Caco-2 (cell line): ENCODE measurements at regions not wholly inside any gene's neighbourhood (a gene's known extent, or its start where the extent isn't known, plus 50 kb on each side); places are given as distances from the start of the nearest gene placed in this dataset.

ENCODE experiments used
- BruUV-seq: library from RNA; stranded (reverse); fragments of 400-500 nt; replicated peaks from 2 replicates; lab custom pipeline; 2021; lab: Mats Ljungman, UMichigan
- CTCF ChIA-PET: fragments of 300-600 bp; sonication (Branson Sonifier 250); formaldehyde crosslinking; loops from one replicate; lab custom pipeline; 2022; ENCODE audit warnings: antibody characterized with exemption; lab: Charles Lee
- POLR2A ChIA-PET: fragments of 300-600 bp; sonication (Branson Sonifier 250); formaldehyde crosslinking; loops from one replicate; lab custom pipeline; 2022; ENCODE audit warnings: antibody characterized with exemption; lab: Charles Lee
- DNase-seq, 2 experiments: peaks; one replicate each; pipeline versions ENCODE4 v3.0.0 to v3.0.0-alpha.2; 2020 to 2022
- H3K27me3 ChIP-seq: replicated peaks from 2 replicates; pipeline ENCODE4 v1.6.0; 2011; ENCODE audit warnings: low read length; ENCODE audit not compliant: control insufficient read depth, insufficient read depth
- H3K36me3 ChIP-seq: 2 replicates; pipeline ENCODE4 v1.5.1; 2011; ENCODE audit warnings: low read length; ENCODE audit not compliant: control insufficient read depth, insufficient read depth
- H3K4me1 ChIP-seq: fragments of 250-450 bp; sonication (Bioruptor Pico); 2 replicates; pipeline ENCODE4 v1.5.1; 2020; ENCODE audit warnings: mild to moderate bottlenecking
- H3K4me3 ChIP-seq: 2 replicates; pipeline ENCODE4 v1.5.1; 2011; ENCODE audit warnings: low read depth, mild to moderate bottlenecking, control low read depth, low read length
- H3K9me3 ChIP-seq: fragments of 250-450 bp; sonication (Bioruptor Pico); 2 replicates; pipeline ENCODE4 v1.5.1; 2020; ENCODE audit warnings: mild to moderate bottlenecking, moderate library complexity
- H3K27ac Mint-ChIP-seq: one replicate; pipeline ENCODE4 v1.8.0; 2022; ENCODE audit warnings: mixed read lengths; ENCODE audit not compliant: unreplicated experiment
- H3K27me3 Mint-ChIP-seq: one replicate; pipeline ENCODE4 v1.8.0; 2022; ENCODE audit warnings: mixed read lengths; ENCODE audit not compliant: insufficient read depth, unreplicated experiment
- H3K36me3 Mint-ChIP-seq: one replicate; pipeline ENCODE4 v1.8.0; 2022; ENCODE audit warnings: mild to moderate bottlenecking, mixed read lengths; ENCODE audit not compliant: insufficient read depth, unreplicated experiment
- H3K4me1 Mint-ChIP-seq: one replicate; pipeline ENCODE4 v1.8.0; 2022; ENCODE audit warnings: low read depth, mixed read lengths; ENCODE audit not compliant: unreplicated experiment
- H3K4me3 Mint-ChIP-seq: one replicate; pipeline ENCODE4 v1.8.0; 2022; ENCODE audit warnings: mild to moderate bottlenecking, moderate library complexity, mixed read lengths; ENCODE audit not compliant: unreplicated experiment
- H3K9me3 Mint-ChIP-seq: one replicate; pipeline ENCODE4 v1.8.0; 2022; ENCODE audit warnings: mixed read lengths; ENCODE audit not compliant: unreplicated experiment
- intact Hi-C: fragments of 100-400 bp; cut with micrococcal nuclease; formaldehyde crosslinking; loops from one replicate; pipeline ENCODE4 v1.10.0; 2022; ENCODE audit not compliant: unreplicated experiment
- TF ChIP-seq, protein P1 (sequence below), 2 experiments: fragments of 200-600 bp in 1 of 2; IDR thresholded peaks; 1 replicate in 1 of 2; 2 replicates in 1 of 2; pipeline versions ENCODE4 v1.5.1 to v1.8.0; 2011 to 2022; ENCODE audit warnings: antibody characterized with exemption in 1 of 2, control low read depth in 1 of 2, inconsistent platforms in 1 of 2, low read depth in 1 of 2, low read length in 1 of 2, mild to moderate bottlenecking in 1 of 2, moderate library complexity in 1 of 2; ENCODE audit not compliant: insufficient read depth in 1 of 2, severe bottlenecking in 1 of 2, unreplicated experiment in 1 of 2

DNA sequence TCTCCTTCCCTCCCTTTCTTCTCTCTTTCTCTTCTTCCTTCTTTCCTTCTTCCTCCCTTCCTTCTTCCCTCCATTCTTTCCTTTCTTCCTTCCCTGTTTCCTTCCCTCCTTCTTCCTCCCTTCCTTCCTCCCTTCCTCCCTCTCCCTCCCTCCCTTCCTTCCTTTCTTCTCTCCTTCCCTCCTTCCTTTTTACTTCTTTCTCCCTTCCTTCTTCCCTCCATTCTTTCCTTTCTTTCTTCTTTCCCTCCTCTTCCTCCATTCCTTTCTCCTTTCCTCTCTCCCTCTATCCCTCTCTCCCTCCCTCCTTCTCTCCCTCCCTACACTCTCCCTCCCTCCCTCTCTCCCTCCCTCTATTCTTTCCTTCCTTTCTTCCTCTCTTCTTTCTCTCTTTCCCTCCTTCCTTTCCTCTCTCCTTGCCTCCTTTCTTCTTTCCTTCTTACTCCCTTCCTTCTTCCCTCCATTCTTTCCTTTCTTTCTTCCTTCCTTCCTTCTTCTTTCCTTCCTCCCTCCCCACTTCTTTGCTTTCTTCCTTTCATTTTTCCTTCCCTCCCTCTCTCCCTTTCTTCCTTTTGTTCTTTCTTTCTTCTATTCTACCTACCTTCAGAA is 200.4 kb upstream of the SSTR4 start:
- intact Hi-C loops = no loop called here
- no peak overlapping the region for H3K4me3 Mint-ChIP-seq
- no peaks in the 10 kb centered on the region for H3K27me3 ChIP-seq
- H3K4me1 Mint-ChIP-seq = peaks cover 37% of the 10 kb centered on the region
- ChIA-PET CTCF (no interaction called here), POLR2A (no interaction called here)
- no peaks in the 10 kb centered on the region for H3K36me3 ChIP-seq
- no peaks in the 10 kb centered on the region for H3K9me3 ChIP-seq
- H3K27me3 Mint-ChIP-seq = no peaks in the 10 kb centered on the region
- H3K4me3 ChIP-seq = no peak overlapping the region
- BruUV-seq = no TSS peak
- H3K36me3 Mint-ChIP-seq = no peaks in the 10 kb centered on the region
- peaks cover 42% of the 10 kb centered on the region for H3K4me1 ChIP-seq
- TF ChIP-seq, protein P1, sequence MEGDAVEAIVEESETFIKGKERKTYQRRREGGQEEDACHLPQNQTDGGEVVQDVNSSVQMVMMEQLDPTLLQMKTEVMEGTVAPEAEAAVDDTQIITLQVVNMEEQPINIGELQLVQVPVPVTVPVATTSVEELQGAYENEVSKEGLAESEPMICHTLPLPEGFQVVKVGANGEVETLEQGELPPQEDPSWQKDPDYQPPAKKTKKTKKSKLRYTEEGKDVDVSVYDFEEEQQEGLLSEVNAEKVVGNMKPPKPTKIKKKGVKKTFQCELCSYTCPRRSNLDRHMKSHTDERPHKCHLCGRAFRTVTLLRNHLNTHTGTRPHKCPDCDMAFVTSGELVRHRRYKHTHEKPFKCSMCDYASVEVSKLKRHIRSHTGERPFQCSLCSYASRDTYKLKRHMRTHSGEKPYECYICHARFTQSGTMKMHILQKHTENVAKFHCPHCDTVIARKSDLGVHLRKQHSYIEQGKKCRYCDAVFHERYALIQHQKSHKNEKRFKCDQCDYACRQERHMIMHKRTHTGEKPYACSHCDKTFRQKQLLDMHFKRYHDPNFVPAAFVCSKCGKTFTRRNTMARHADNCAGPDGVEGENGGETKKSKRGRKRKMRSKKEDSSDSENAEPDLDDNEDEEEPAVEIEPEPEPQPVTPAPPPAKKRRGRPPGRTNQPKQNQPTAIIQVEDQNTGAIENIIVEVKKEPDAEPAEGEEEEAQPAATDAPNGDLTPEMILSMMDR (IDR thresholded peaks at IDR 0.05; ENCODE audit: insufficient read depth in 1 of 2, low read depth in 1 of 2, low read length in 1 of 2, severe bottlenecking in 1 of 2, unreplicated experiment in 1 of 2) = no peak
- peak overlapping the region; percentile 1 for H3K27ac Mint-ChIP-seq
- no peaks in the 10 kb centered on the region for H3K9me3 Mint-ChIP-seq
- no peak for DNase-seq

DNA sequence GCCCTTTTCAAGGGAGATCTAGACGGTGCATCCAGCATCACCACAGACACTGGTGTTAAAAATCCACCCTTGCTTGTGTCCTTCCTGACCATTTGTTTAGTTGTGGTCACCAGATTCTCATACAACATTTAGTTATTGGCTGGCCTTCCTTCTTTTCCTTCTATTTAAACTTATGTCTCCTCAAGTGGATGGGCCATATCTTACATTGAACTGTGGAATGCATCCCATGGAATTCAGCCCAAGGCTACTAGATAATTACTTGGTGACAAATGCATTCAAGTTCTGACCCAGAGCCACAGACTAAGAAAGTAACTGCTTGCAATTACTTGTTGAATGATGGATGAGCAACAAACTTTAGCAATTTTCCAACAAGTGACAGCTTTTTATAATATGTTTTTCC is 198.9 kb upstream of the SSTR4 start:
- no peak overlapping the region for H3K4me3 Mint-ChIP-seq
- H3K27ac Mint-ChIP-seq = peak overlapping the region; percentile 1
- BruUV-seq = no TSS peak
- H3K36me3 ChIP-seq = no peaks in the 10 kb centered on the region
- TF ChIP-seq, protein P1 (IDR thresholded peaks at IDR 0.05; ENCODE audit: insufficient read depth in 1 of 2, low read depth in 1 of 2, low read length in 1 of 2, severe bottlenecking in 1 of 2, unreplicated experiment in 1 of 2) = no peak
- POLR2A ChIA-PET = no interaction called here
- peaks cover 42% of the 10 kb centered on the region for H3K4me1 ChIP-seq
- no peaks in the 10 kb centered on the region for H3K27me3 Mint-ChIP-seq
- no peaks in the 10 kb centered on the region for H3K36me3 Mint-ChIP-seq
- intact Hi-C loops = no loop called here
- no peaks in the 10 kb centered on the region for H3K9me3 ChIP-seq
- peak in 1 of 2 experiments; percentile 33 for DNase-seq
- no peak overlapping the region for H3K4me3 ChIP-seq
- H3K27me3 ChIP-seq = no peaks in the 10 kb centered on the region
- peaks cover 41% of the 10 kb centered on the region for H3K4me1 Mint-ChIP-seq
- H3K9me3 Mint-ChIP-seq = no peaks in the 10 kb centered on the region
- CTCF ChIA-PET = no interaction called here

DNA sequence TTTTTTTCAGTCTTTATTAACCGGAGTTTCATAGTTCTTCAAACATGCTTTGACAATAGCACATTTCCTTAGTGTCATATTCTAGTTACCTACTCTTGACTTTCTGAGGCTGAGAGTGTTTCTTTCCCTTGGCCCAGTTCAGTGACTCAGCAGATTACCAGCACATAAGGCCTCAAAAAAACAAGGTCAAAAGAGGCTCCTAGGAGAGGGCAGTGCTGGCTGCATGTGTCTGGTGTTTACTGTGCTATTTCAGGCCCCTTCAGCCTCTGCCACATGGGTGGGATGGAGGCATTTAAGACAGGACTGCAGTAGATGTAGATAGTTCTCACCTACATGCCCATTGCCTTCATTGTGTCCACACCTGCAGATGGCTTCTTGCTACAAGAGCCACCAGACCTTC is 198.2 kb upstream of the SSTR4 start:
- Histone ChIP-seq H3K4me3 (no peak overlapping the region), H3K27me3 (no peaks in the 10 kb centered on the region), H3K36me3 (no peaks in the 10 kb centered on the region), H3K9me3 (no peaks in the 10 kb centered on the region), H3K4me1 (peaks cover 42% of the 10 kb centered on the region)
- POLR2A ChIA-PET = no interaction called here
- H3K27me3 Mint-ChIP-seq = no peaks in the 10 kb centered on the region
- TF ChIP-seq, protein P1 (IDR thresholded peaks at IDR 0.05; ENCODE audit: insufficient read depth in 1 of 2, low read depth in 1 of 2, low read length in 1 of 2, severe bottlenecking in 1 of 2, unreplicated experiment in 1 of 2) = no peak
- H3K4me3 Mint-ChIP-seq = no peak overlapping the region
- CTCF ChIA-PET = no interaction called here
- no peak for DNase-seq
- no peaks in the 10 kb centered on the region for H3K9me3 Mint-ChIP-seq
- no TSS peak for BruUV-seq
- H3K4me1 Mint-ChIP-seq = peaks cover 42% of the 10 kb centered on the region
- H3K36me3 Mint-ChIP-seq = no peaks in the 10 kb centered on the region
- intact Hi-C loops = no loop called here
- H3K27ac Mint-ChIP-seq = peak overlapping the region; percentile 1
